ENCODE measurements at regions not wholly inside any gene's neighbourhood (a gene's known extent, or its start where the extent isn't known, plus 50 kb on each side); places are given as distances from the start of the nearest gene placed in this dataset.

DNA sequence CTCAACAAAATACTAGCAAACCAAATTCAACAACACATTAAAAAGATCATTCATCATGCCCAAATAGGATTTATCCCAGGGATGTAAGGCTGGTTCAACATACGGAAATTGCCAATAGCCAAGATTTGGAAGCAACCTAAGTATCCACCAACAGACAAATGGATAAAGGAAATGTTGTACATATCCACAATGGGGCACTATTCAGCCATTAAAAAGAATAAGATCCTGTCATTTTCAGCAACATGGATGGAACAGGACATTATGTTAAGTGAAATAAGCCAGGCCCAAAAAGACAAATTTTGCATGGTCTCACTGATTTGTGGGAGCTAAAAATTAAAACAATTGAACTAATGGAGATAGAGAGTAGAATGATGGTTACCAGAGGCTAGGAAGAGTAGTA lies 82.0 kb upstream of the FAM241A start:
- TF ChIP-seq CTCF (IDR thresholded peaks at IDR 0.05; ENCODE audit: extremely low read depth in 1 of 2, insufficient read depth in 1 of 2, low read depth in 1 of 2, low read length in 2 of 2) (no peak), MYC (IDR thresholded peaks at IDR 0.05; ENCODE audit: low read depth, low read length) (no peak)

Measured in endothelial cell of umbilical vein (primary cell).